Colonic mucosa (tissue), 4 donors: ENCODE measurements at regions not wholly inside any gene's neighbourhood (a gene's known extent, or its start where the extent isn't known, plus 50 kb on each side); places are given as distances from the start of the nearest gene placed in this dataset.

ENCODE experiments used
- DNase-seq: peaks from one replicate; pipeline ENCODE4 v3.0.0-alpha.2; 2020
- H3K27ac ChIP-seq: fragments of 200-600 bp; one replicate; pipeline ENCODE4 v1.8.0; 2021
- H3K27me3 ChIP-seq: fragments of 200-600 bp; one replicate; pipeline ENCODE4 v1.8.0; 2021
- H3K36me3 ChIP-seq: fragments of 200-600 bp; one replicate; pipeline ENCODE4 v1.8.0; 2021
- H3K4me1 ChIP-seq: fragments of 200-600 bp; one replicate; pipeline ENCODE4 v1.8.0; 2021; ENCODE audit warnings: mild to moderate bottlenecking
- H3K4me3 ChIP-seq: fragments of 200-600 bp; one replicate; pipeline ENCODE4 v1.8.0; 2021
- H3K9ac ChIP-seq, 2 donors: one replicate each; pipeline ENCODE4 v1.7.0; 2013; ENCODE audit warnings: control low read depth in 2 of 2, low read depth in 2 of 2, low read length in 2 of 2
- H3K9me3 ChIP-seq: fragments of 200-600 bp; one replicate; pipeline ENCODE4 v1.8.0; 2021
- intact Hi-C: fragments of 100-400 bp; cut with DNase I; formaldehyde crosslinking; loops from one replicate; pipeline ENCODE4 v1.14.1; 2022
- TF ChIP-seq, protein P1 (sequence below): fragments of 200-600 bp; IDR thresholded peaks from one replicate; pipeline ENCODE4 v1.8.0; 2022; ENCODE audit warnings: antibody characterized with exemption, mild to moderate bottlenecking
- donor health status: healthy.
- donor health status: DM: no; HTN: no; CAD: no.
- donor health status: DM: no; HTN: no; CAD: no.

DNA sequence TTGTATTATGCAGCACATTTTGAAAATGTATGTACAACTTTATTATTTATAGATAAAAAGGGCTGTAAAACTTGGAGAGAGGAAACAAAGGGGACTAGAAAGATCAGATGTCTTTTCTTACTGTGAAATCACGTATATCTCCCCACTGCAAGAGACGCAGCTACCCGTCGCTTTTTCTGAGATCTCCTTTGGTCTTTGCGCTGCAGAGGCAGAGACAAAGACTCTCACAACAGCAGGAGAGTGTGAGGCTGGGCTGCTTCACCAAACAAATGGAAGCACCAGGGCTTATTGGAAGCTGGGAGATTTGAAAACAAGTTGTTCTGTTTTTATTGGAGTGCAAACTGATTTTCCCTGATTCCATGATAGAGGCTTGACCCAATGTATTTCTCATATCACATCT is 129.0 kb upstream of the PARD3B start:
- no peak for DNase-seq
- intact Hi-C loops = no loop called here
- H3K9me3 ChIP-seq = no peaks in the 10 kb centered on the region
- no peak overlapping the region for H3K4me3 ChIP-seq
- H3K27ac ChIP-seq = no peak overlapping the region
- H3K9ac ChIP-seq = no peak overlapping the region
- TF ChIP-seq, protein P1, sequence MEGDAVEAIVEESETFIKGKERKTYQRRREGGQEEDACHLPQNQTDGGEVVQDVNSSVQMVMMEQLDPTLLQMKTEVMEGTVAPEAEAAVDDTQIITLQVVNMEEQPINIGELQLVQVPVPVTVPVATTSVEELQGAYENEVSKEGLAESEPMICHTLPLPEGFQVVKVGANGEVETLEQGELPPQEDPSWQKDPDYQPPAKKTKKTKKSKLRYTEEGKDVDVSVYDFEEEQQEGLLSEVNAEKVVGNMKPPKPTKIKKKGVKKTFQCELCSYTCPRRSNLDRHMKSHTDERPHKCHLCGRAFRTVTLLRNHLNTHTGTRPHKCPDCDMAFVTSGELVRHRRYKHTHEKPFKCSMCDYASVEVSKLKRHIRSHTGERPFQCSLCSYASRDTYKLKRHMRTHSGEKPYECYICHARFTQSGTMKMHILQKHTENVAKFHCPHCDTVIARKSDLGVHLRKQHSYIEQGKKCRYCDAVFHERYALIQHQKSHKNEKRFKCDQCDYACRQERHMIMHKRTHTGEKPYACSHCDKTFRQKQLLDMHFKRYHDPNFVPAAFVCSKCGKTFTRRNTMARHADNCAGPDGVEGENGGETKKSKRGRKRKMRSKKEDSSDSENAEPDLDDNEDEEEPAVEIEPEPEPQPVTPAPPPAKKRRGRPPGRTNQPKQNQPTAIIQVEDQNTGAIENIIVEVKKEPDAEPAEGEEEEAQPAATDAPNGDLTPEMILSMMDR = no peak
- no peaks in the 10 kb centered on the region for H3K4me1 ChIP-seq
- H3K27me3 ChIP-seq = no peaks in the 10 kb centered on the region
- H3K36me3 ChIP-seq = no peaks in the 10 kb centered on the region

DNA sequence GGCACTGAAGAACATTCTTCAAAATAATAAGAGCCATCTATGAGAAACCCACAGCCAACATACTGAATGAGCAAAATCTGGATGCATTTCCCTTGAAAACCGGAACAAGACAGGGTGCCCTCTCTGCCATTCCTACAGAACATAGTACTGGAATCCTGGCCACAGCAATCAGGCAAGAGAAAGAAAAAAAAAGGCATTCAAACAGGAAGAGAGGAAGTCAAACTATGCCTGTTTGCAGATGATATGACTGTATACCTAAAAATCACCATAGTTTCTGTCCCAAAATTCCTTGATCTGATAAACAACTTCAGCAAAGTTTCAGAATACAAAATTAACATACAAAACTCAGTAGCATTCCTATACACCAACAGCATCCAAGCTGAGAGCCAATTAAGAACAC is 119.5 kb upstream of the PARD3B start:
- intact Hi-C loops = no loop called here
- Histone ChIP-seq H3K4me3 (no peak overlapping the region), H3K9ac (no peak overlapping the region), H3K4me1 (no peaks in the 10 kb centered on the region), H3K36me3 (no peaks in the 10 kb centered on the region), H3K9me3 (no peaks in the 10 kb centered on the region), H3K27ac (no peak overlapping the region), H3K27me3 (no peaks in the 10 kb centered on the region)
- no peak for DNase-seq
- TF ChIP-seq, protein P1 = no peak

DNA sequence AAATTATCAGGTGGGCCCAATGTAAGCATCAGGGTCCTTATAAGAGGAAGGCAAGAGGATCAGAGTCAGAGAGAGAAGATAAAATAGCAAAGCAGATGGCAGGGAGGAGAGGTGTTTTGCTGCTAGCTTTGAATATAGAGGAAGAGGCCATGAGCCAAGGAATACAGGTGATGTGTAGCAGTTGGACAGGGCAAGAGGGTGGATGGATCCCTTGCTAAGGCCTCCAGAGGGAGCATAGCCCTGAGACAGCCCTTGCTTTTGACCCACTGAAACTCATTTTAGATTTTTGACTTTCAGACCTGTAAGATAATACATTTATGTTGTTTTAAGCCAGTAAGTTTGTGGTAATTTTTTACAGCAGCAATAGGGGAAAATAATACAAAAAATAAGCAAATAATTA is 116.6 kb upstream of the PARD3B start:
- TF ChIP-seq, protein P1 = no peak
- Histone ChIP-seq H3K9me3 (no peaks in the 10 kb centered on the region), H3K27ac (no peak overlapping the region), H3K36me3 (no peaks in the 10 kb centered on the region), H3K4me1 (no peaks in the 10 kb centered on the region), H3K9ac (no peak overlapping the region), H3K27me3 (no peaks in the 10 kb centered on the region), H3K4me3 (no peak overlapping the region)
- no peak for DNase-seq
- intact Hi-C loops = no loop called here

DNA sequence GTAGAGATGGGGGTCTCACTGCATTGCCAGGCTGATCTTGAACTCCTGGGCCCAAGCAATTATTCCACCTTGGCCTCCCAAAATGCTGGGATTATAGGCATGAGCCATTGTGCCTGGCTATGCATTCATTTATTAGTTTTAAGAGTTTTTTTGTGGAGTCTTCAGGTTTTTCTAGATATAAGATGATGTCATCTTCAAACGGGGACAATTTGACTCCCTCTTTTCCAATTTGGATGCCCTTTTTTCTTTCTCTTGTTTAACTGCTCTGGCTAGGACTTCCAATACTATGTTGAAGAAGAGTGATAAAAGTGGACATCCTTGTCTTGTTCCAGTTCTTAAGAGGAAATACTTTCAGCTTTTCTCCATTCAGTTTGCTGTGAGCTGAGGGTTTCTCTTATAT is 113.7 kb upstream of the PARD3B start:
- Histone ChIP-seq H3K27ac (no peak overlapping the region), H3K4me1 (no peaks in the 10 kb centered on the region), H3K9ac (no peak overlapping the region), H3K9me3 (no peaks in the 10 kb centered on the region), H3K27me3 (no peaks in the 10 kb centered on the region), H3K36me3 (no peaks in the 10 kb centered on the region), H3K4me3 (no peak overlapping the region)
- TF ChIP-seq, protein P1 = no peak
- intact Hi-C loops = no loop called here
- no peak for DNase-seq

DNA sequence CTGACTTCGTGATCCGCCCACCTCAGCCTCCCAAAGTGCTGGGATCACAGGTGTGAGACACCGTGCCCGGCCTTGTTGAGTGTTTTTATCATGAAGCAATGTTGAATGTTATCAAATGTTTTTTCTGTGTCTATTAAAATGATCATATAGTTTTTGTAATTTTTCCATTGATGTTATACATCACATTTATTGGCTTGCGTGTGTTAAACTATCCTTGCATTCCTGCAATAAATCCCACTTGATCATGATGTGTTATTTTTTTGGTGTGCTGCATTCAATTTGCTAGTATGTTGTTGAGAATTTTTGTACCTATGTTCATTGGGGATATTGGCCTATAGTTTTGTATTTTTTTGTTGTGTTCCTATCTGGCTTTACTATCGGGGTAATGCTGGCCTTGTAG is 113.1 kb upstream of the PARD3B start:
- Histone ChIP-seq H3K27me3 (no peaks in the 10 kb centered on the region), H3K4me1 (no peaks in the 10 kb centered on the region), H3K9ac (no peak overlapping the region), H3K4me3 (no peak overlapping the region), H3K9me3 (no peaks in the 10 kb centered on the region), H3K27ac (no peak overlapping the region), H3K36me3 (no peaks in the 10 kb centered on the region)
- intact Hi-C loops = no loop called here
- TF ChIP-seq, protein P1 = no peak
- DNase-seq = no peak
